Inflammatory macrophage (primary cell): ENCODE measurements at regions not wholly inside any gene's neighbourhood (a gene's known extent, or its start where the extent isn't known, plus 50 kb on each side); places are given as distances from the start of the nearest gene placed in this dataset.
"Not testable (repeated sequence)": the region's sequence is repeated elsewhere in the genome, so short reads cannot be mapped to it uniquely, and the experiment has no call there.

Experiments used
- DNase-seq, 2 donors: peaks; one replicate each; pipeline ENCODE4 v3.0.0-alpha.2; 2020 to 2022

DNA sequence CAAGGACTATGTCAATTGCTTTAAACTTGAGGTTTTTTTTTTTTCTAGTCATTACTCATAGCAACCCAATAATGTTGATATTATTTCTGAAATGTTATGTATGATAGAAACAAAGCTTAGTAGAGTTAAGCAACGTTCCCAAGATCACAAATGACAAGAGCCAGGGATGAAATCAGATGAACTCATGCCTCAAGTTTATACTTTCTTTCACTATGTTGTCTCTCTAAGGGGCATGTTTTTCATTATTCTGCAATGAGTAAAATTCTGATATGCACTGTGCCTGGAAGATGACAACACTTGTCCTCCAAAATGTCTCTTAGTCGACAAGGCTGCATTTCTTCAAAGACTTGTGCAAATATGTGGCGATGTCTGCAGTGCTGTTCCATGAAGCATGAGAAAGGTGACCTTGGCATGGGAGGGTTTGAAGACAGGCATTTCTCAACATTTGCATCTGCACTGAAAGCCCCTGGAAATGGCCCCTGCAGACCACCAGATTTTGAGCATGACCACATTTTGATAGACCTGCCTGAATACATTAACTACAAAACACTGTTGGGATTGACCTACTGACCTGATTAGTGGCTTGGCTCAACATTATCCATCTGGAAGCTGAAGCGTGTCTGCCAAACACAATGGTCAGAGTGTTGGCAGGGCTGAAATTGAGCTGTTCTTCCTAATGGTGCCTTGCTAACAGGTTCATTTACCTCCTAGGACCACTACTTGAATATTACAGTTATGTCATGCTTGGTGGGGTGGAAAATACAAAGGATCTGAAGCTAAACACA, 1027.5 kb downstream of the CDH11 start:
- no peak for DNase-seq

DNA sequence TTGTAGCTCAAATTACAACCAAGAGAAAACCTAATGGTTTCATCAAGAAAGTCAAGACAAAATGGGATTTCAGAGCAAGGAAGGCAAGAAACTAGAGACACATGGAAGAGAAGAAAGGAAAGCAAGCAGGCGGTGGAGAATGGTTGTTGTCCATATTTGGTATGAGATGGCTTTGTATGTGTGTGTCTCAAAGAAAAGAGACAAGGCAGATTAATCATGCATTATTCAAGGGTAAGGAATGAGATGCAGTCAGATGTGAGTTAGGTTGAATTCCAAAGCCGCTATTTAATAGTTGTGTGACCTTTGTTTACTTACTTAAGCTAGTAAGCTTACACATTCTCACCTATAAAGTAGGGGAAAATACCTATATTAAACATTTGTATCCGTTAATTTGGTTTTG, 1029.6 kb downstream of the CDH11 start:
- no peak for DNase-seq

DNA sequence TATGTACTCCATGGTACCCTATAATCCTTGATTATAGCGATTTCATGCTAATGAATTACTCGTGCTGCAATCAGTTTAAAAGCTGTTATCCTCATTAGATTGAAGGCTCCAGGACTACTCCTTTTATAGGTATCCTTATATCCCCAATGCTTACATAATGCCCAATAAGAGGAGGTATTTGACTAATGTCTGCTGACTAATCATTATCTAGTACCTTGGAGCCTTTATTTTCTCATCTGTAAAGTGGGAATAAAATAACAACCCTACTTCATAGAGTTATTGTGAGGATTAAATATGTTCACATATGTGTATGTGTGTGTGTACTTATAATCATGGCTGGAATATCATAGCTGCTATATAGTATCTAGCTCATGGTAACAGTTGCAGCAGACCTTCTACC, 1031.5 kb downstream of the CDH11 start:
- no peak for DNase-seq

GRCh38 chr16:64089697-64090096, 1032.2 kb downstream of the CDH11 start:
- DNase-seq: no peak

DNA sequence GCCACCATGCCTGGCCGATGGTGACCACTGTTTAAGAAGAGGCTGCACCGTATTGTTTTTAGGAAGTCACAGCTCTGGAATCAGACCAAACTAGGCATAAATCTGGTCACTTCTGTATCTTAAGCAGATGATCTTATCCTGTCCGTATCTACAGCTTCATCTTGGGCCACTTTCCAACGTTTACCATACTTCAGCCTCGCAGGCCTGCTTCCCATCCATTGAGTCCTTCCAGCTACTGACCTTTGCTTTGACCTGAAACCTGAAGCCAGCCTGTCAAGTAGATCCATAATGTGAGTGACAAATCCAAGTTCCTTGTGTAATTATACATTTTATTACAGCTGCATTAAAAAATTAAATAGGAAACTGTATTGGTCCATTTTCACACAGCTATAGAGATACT, 1033.0 kb downstream of the CDH11 start:
- DNase-seq: no peak

DNA sequence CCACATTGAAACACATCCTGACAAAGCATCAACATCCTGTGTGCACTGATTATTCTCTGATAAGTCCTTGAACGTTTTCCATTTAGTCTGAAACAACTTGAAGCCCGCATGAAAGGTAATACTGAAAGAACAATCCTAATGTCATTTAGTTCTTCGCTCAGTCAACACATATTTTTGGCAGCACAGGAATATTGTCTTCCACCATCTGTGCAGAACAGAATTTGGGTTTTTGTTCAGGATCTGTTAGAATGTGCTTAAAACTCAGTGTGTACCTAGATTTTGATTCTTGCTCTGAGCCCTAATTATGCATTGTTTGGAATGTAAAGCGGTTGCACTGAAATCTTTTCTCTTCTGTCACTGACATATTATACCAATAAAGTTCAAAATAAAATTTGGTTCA, 1036.6 kb downstream of the CDH11 start:
- DNase-seq: no peak

DNA sequence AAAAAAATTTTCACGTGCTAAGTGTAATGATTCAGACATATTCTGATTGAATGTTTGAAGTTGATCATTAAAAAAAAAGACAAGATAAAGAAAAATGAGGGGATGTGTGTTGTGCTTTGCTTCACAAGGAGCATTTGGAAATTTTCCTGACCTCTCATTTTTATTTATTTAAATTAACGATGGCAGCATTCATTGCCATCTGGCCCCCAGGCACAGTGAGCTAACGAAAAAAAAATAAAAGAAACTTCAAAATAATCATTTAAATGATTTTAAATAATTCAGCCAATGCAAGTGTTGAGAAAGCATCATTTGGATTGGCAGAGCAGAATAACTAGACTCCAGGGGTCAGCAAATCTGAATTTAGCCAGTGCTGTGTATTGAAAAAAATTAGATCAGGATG, 1037.2 kb downstream of the CDH11 start:
- no peak for DNase-seq

DNA sequence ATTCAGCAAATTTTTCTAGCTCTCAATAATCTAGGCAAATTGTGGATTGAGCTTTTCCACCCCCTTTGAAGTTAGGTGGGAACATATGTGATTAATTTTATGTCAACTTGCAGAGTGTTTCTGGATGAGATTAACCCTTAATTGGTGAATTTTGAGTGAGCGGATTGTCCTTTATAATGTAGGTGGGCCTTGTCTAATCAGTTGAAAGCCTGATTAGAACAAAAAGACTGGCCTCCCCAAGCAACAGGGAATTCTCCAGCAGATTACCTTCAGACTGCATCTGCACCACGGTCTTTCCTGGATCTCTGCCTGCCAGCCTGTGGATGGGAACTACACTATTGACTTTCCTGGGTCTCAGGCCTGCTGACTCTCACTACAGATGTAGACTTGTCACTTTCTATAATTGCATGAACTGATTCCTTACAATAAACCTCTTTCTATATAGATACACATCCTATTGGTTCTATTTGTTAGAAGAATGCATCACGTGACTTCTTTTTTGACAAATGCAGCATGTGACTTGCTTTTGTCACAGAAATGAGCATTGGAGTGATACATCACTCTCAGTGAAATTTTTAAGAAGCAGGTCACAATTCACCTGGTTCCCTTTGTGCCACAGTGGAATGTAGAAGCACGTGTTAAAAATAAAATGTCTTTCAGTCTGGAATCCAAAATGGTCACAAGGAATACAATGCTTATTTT, 1038.3 kb downstream of the CDH11 start:
- no peak for DNase-seq

- DNase-seq: no peak
These were observed 1044.6 kb downstream of the CDH11 start for GRCh38 chr16:64077242-64077641.

DNA sequence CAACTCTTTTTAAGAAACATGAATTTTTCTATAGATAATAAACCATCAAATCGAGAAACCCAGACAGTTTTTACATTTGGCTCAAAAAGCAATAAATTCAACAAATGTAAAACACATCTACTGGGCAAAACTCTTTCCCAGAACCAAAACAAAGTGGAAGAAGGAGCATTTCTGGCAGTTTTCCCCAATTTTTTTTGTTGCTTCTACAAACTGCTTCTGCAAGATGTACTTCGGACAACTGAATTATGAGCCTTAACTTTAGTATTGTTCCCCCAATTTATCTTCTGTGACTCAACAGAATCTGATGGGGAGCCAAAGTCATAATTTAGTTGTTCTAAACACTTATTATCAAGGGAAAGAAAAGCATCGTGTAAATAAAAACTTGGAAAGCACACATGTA, 1047.2 kb downstream of the CDH11 start:
- DNase-seq: no peak

GRCh38 chr16:64072131-64072730, 1049.6 kb downstream of the CDH11 start:
- not testable (repeated sequence) for DNase-seq

DNA sequence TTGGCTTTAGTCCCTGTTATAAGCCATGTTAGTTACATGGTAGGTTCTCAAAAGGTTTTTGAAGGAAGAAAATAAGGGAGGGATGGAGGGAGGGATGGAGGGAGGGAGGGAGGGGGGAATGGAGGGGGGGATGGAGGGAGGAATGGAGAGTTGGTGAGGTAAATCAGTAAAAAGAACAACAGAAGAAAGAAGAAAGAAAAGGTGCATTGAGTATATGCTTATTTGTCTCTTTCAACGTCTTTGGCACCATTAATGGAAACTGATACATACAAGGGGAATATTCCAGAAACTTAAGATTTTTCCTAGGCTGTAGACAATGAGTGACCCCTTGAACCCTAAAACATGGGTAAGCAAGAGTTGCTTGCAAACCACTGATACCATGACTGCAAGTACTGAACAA, 1056.3 kb downstream of the CDH11 start:
- no peak for DNase-seq

DNA sequence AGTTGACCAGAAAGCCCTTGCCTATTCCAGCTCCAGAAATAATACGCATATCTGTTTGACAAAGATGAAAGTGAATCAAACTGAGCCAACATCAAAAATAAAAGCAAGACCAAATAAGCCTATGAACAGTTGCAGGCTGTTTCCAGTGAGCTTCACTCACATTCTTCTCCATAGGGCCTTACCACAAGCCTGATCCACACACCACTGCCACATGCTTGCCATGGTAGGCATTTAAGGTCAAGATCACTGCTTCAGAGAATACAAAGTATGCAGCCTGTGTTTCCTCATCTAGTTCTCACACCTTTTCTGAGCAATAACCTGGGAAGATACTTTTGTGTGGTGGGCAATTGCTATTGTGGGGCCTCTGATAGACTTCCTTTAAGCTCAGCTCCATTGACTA, 1060.2 kb downstream of the CDH11 start:
- DNase-seq: no peak

DNA sequence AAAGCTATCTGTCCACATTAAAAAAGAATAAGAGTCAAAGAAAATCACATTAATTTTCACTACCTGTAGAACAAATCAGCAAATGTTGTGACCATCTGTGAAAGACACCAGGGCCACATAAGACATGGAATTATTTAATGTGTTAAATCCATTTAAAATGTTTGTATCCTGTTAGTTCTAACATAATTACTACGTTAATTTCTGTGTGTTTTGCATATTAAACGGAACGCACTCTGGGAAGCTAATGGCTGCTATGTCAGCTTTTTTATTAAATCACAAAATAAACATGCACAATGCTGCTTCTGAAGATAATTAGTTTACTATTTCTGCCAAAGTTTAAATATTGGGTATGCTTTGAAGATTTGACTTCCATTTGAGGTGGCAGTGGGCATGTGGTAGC, 1061.2 kb downstream of the CDH11 start:
- no peak for DNase-seq

- DNase-seq: no peak
These were observed 1063.2 kb downstream of the CDH11 start for GRCh38 chr16:64058685-64059084.

DNA sequence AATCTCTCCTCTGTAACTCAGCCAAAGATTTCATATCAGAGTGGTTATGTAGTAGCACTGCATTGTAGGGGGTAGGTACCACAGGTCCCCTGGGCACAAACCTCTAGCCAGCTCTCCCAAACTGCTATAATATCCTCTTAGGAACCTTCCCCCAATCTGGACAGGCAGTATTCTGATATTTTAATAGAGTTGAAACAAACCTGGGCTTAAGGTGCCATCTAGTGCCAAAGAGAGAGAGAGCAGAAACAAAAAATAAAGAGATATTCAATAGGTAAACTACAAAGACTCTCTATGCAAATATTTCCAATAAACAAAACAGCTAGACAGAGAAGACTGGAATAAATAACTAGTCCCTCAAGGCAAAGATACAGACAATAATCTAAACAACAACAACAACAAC, 1070.0 kb downstream of the CDH11 start:
- DNase-seq: no peak

- DNase-seq: no peak
These were observed 1074.0 kb downstream of the CDH11 start for GRCh38 chr16:64047878-64048277.

GRCh38 chr16:64047207-64047606, 1074.7 kb downstream of the CDH11 start:
- no peak for DNase-seq

DNA sequence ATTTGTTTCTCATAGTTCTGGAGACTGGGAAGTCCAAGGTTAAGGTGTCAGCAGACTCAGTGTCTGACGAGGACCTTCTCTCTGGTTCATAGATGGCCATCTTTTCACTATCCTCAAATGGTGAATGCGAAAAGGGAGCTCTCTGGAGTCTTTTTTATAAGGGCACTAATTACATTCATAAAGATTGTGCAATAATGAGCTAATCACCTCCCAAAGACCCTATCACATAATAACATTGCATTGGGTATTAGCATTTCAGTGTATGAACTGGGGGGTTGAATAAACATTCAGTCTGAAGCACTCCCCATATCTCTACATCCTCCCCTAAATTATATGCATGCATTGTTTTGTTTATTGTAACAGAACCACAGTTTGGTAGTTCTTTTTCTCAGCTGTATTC, 1086.5 kb downstream of the CDH11 start:
- DNase-seq: no peak

GRCh38 chr16:64019339-64019738, 1102.5 kb downstream of the CDH11 start:
- DNase-seq: no peak

DNA sequence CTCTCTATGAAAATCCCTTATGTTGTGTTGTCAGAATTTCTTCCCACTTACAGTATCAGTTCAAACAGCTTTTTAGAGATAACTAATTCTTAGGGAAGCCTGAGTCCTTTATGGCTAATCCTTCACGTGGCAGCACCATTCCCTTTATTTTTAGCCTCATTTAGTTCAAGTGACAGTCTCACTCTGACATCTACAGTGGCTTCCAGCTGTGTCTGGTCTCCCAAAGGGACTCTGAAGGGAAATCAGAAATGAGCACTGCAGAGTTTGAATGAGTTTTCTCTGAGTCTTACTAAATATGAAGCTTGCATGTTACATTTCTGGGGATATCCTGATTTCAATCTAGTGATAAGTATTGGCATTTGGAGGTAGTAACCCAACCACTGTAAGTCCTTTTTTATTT, 1104.1 kb downstream of the CDH11 start:
- no peak for DNase-seq

DNA sequence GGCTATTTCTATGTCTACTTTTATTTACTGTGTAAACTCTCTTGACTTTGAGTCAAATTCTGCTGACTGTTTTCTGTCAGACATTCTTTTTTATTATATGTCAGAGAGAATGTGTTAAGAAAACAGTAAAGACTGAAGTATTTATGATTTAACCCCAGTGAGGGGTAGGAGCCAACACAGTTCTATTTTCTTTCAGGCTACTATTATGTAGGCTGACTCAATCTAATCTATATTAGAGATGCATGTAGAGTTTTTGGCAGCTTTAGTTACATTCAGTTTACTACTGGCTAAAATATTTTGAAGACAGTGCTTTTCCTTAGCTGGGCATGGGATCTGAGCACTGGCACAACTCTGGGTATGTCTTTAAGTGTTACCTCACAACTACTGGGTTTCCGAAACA, 1108.0 kb downstream of the CDH11 start:
- no peak for DNase-seq

DNA sequence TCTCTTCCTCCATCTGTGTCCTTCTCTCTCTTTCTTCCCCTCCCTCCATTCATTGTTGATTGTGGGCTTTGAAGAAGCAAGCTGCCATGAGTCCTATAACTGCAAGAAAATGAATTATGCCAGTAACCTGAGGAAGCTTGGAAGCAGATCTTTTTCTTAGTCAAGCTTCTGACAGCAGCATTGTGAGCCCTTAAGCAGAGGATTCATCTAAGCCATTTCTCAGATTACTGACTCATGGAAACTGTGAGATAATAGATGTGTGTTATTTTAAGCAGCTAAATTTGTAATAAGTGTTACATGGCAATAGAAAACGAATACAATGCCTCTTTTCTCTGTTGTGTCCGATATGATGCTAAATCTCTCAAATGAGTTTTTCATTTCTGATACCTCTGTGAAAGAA, 1109.7 kb downstream of the CDH11 start:
- no peak for DNase-seq

- DNase-seq: no peak
These were observed 1110.2 kb downstream of the CDH11 start for GRCh38 chr16:64011650-64012049.
